Heart right ventricle (tissue), 16 donors: ENCODE measurements at regions not wholly inside any gene's neighbourhood (a gene's known extent, or its start where the extent isn't known, plus 50 kb on each side); places are given as distances from the start of the nearest gene placed in this dataset.
"Not testable (repeated sequence)": the region's sequence is repeated elsewhere in the genome, so short reads cannot be mapped to it uniquely, and the experiment has no call there.

Experiments
- ATAC-seq, 8 donors: fragments of 200-7000 bp; cut with Tn5 transposase; one replicate each; pipeline ENCODE4 v1.9.1; 2020; ENCODE audit warnings: mild to moderate bottlenecking in 8 of 8, moderate library complexity in 8 of 8, moderate number of reproducible peaks in 1 of 8
- DNase-seq, 2 donors: peaks; one replicate each; pipeline ENCODE4 v3.0.0-alpha.2; 2020
- H3K27ac ChIP-seq, 10 donors: fragments of 200-600 bp; sonication (generic) in 2 of 10; one replicate each; pipeline versions ENCODE4 v1.5.0 to v1.8.0; 2020 to 2022; ENCODE audit warnings: mild to moderate bottlenecking in 3 of 10
- H3K27me3 ChIP-seq, 7 donors: fragments of 200-600 bp; one replicate each; pipeline ENCODE4 v1.8.0; 2021 to 2022; ENCODE audit warnings: mild to moderate bottlenecking in 2 of 7
- H3K36me3 ChIP-seq, 9 donors: fragments of 200-600 bp; sonication (generic) in 1 of 9; one replicate each; pipeline versions ENCODE4 v1.5.0 to v1.8.0; 2020 to 2022; ENCODE audit warnings: mild to moderate bottlenecking in 2 of 9
- H3K4me1 ChIP-seq, 9 donors: fragments of 200-600 bp; sonication (generic) in 1 of 9; one replicate each; pipeline versions ENCODE4 v1.5.0 to v1.8.0; 2020 to 2022; ENCODE audit warnings: mild to moderate bottlenecking in 4 of 9
- H3K4me3 ChIP-seq, 10 donors: fragments of 200-600 bp; sonication (generic) in 2 of 10; one replicate each; pipeline versions ENCODE4 v1.5.0 to v1.8.0; 2020 to 2022; ENCODE audit warnings: mild to moderate bottlenecking in 7 of 10, moderate library complexity in 2 of 10
- H3K9me3 ChIP-seq, 11 donors: fragments of 200-600 bp in 10 of 11; sonication (generic) in 2 of 11; one replicate each; pipeline versions ENCODE4 v1.5.0 to v1.8.0; 2013 to 2022; ENCODE audit warnings: mild to moderate bottlenecking in 2 of 11, control low read depth in 1 of 11, moderate library complexity in 1 of 11
- WGBS, 2 donors: extraction: QIAGEN DNeasy Blood & Tissue Kit; methylation state at CpG; one replicate each; pipeline ENCODE4 v1.1.7; 2013; ENCODE audit warnings: inconsistent platforms in 1 of 2; 5-methylcytosine and 5-hydroxymethylcytosine counted together
- intact Hi-C, 10 donors: fragments of 100-400 bp; cut with DNase I; formaldehyde crosslinking; loops; one replicate each; pipeline versions ENCODE4 v1.11.1 to v1.14.2; 2022
- TF ChIP-seq, protein P1 (sequence below), 9 donors: fragments of 200-600 bp; sonication (generic) in 2 of 9; IDR thresholded peaks; one replicate each; pipeline versions ENCODE4 v1.5.0 to v1.8.0; 2021 to 2022; ENCODE audit warnings: antibody characterized with exemption in 9 of 9, mild to moderate bottlenecking in 5 of 9, moderate library complexity in 1 of 9
- donor health status: Arrhythmogenic right ventricular cardiomyopathy.
- donor health status: ischemic (EF 13 %, LVEDD 7.1; RV severe dilation, severe dysfunction).
- donor health status: healthy with polysubstance abuse.
- donor health status: DM: no; HTN: yes; CAD: no.
- donor health status: DM: no; HTN: no; CAD: no.
- donor health status: ischemic (EF 25% LVEDD 6.9; RV normal size, moderate dysfunction).
- donor health status: ischemic (EF 25% LVEDD 5.7; RV mildly dilated, moderate dysfunction).
- donor health status: healthy.
- donor health status: DM: yes; HTN: yes; CAD: no.
- donor health status: Ischemic cardiomyopathy.
- donor health status: ischemic (EF 35%, LVEDD 5.7; RV mildly dilated, moderate dysfunction).
- donor health status: nonischemic (EF 11% LVEDD 7.7; RV severe dilation, severe dysfunction).
- donor health status: DM: yes; HTN: yes; CAD: no.
- donor health status: PGD.
- donor health status: ischemic (EF 29% LVEDD 5.4; RV normal size, mild dysfunction).
- donor health status: nonischemic (EF 23%, LVEDD 6.1; RV moderate dilation, normal function).

DNA sequence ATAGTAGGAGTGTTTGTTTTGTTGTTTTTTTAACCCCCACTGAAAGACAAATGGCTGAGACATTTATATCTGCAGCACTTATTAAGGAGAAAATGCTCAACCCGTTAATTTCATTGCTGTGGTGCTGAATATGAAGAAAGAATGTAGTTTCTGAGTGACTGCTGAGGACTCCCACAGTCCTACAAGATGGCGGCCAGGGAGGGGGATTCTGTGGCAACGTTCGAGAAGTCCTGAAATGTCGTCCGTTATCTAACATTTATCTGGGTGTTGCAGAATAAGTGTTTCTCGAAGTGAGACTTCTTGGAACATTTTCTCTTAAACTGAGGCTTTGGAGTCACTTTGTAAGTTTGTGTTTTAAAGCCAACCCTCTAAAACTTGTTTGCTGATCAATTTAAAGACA is 530.4 kb downstream of the XYLT1 start:
- peaks cover 0 to 61% (median 23%) of the 10 kb centered on the region in 7 donors for H3K27me3 ChIP-seq
- WGBS, 2 donors = 27 to 32% methylated on average over 7 of the region's 7 CpGs
- DNase-seq (no peak), ATAC-seq (no peak)
- H3K4me1 ChIP-seq = no peaks in the 10 kb centered on the region
- no peaks in the 10 kb centered on the region for H3K9me3 ChIP-seq
- TF ChIP-seq, protein P1, sequence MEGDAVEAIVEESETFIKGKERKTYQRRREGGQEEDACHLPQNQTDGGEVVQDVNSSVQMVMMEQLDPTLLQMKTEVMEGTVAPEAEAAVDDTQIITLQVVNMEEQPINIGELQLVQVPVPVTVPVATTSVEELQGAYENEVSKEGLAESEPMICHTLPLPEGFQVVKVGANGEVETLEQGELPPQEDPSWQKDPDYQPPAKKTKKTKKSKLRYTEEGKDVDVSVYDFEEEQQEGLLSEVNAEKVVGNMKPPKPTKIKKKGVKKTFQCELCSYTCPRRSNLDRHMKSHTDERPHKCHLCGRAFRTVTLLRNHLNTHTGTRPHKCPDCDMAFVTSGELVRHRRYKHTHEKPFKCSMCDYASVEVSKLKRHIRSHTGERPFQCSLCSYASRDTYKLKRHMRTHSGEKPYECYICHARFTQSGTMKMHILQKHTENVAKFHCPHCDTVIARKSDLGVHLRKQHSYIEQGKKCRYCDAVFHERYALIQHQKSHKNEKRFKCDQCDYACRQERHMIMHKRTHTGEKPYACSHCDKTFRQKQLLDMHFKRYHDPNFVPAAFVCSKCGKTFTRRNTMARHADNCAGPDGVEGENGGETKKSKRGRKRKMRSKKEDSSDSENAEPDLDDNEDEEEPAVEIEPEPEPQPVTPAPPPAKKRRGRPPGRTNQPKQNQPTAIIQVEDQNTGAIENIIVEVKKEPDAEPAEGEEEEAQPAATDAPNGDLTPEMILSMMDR (IDR thresholded peaks at IDR 0.05) = no peak
- no peaks in the 10 kb centered on the region for H3K36me3 ChIP-seq
- no peak overlapping the region for H3K4me3 ChIP-seq
- H3K27ac ChIP-seq = no peak overlapping the region
- intact Hi-C loops = no loop called here

DNA sequence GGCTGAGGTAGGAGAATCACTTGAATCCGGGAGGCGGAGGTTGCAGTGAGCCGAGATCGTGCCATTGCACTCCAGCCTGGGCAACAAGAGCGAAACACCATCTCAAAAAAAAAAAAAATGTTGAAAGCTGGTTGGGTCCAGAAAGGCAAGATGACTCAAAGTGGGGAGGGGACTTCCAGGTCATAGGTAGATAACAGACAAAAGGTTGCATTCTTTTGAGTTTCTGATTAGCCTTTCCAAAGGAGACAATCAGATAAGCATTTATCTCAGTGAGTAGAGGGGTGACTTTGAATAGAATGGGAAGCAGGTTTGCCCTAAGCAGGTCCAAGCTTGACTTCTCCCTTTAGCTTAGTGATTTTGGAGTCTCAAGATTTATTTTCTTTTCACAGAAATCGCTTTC is 527.9 kb downstream of the XYLT1 start:
- H3K4me1 ChIP-seq, H3K4me3 ChIP-seq, H3K36me3 ChIP-seq, H3K9me3 ChIP-seq, DNase-seq, H3K27ac ChIP-seq, intact Hi-C loops, ATAC-seq: not testable (repeated sequence)
- H3K27me3 ChIP-seq = peaks cover 0 to 42% (median 9%) of the 10 kb centered on the region in 7 donors
- WGBS, 2 donors = 86 to 87% methylated on average over 6 of the region's 6 CpGs

DNA sequence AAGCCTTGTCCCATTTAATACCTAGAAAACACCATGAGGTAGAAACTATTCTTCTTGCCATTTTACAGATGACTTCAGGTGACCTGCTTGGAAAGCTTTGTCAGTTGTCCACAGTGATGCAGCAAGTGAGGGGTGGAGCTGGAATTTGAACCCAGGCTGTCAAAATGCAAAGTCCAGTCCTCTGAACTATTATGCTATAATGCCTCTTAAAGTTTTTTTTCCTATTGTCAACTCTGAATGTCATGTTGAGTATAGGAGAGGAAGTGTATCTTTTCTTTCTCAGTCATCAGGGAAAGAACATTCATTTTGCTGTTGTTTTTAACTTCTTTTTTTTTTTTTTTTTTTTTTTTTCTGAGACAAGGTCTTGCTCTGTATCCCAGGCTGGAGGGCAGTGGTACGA is 525.6 kb downstream of the XYLT1 start:
- no peak for ATAC-seq
- WGBS, 2 donors = 92 to 95% methylated on average over 1 of the region's 1 CpG
- intact Hi-C loops = no loop called here

DNA sequence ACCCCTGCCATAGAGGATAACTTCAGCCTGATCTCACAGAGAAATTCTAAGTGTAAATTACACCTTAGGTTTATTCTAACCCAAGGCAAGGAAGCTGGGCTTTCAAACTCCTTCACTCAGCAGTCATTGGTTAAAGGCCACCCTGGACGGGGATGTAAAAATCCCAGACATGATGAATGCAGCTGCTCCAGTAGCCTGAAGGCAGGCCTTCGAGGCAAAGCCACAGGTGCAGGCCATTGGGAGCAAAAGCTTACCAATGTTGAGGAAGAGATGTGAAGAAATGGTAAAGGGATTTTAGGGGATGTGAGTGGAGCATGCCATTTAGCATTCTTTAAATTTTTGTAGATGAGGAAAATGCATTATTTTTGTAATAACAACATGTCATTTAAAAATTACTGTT is 514.4 kb downstream of the XYLT1 start:
- H3K9me3 ChIP-seq = no peaks in the 10 kb centered on the region
- no peaks in the 10 kb centered on the region for H3K4me1 ChIP-seq
- WGBS, 2 donors = 53 to 66% methylated on average over 2 of the region's 2 CpGs
- H3K27me3 ChIP-seq = peaks cover 0 to 28% (median 17%) of the 10 kb centered on the region in 7 donors
- no peaks in the 10 kb centered on the region for H3K36me3 ChIP-seq
- DNase-seq = no peak
- TF ChIP-seq, protein P1 (IDR thresholded peaks at IDR 0.05) = no peak
- H3K4me3 ChIP-seq = no peak overlapping the region
- no peak for ATAC-seq
- H3K27ac ChIP-seq = no peak overlapping the region
- intact Hi-C loops = no loop called here

More for the DNA sequence above, 525.6 kb downstream of the XYLT1 start:
- no peaks in the 10 kb centered on the region for H3K36me3 ChIP-seq
- DNase-seq = no peak
- no peak overlapping the region for H3K27ac ChIP-seq
- H3K9me3 ChIP-seq = peaks cover 0 to 22% (median 0%) of the 10 kb centered on the region in 11 donors
- peaks cover 0 to 20% (median 0%) of the 10 kb centered on the region in 7 donors for H3K27me3 ChIP-seq
- no peak overlapping the region for H3K4me3 ChIP-seq
- no peaks in the 10 kb centered on the region for H3K4me1 ChIP-seq
- TF ChIP-seq, protein P1 (IDR thresholded peaks at IDR 0.05) = no peak

DNA sequence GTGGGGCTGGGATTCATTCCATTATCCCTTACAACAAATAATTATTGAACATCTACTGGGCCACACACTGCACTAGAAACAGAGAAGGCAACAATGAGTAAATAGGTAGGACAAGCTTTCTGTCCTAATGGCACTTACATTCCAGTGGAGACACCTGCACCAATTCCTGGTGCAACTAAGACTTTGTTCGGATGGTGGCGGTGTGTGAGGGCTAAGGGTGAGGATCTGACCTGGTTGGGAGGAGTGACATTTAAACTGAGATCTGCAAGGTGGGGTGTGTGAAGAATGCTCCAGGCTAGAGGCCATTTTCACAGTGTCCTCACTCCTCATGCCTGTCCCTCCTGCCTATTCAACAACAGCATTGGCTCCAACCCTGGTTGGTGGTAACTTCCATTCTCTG is 510.0 kb downstream of the XYLT1 start:
- ATAC-seq = no peak

More for the DNA sequence above, 510.0 kb downstream of the XYLT1 start:
- 76 to 86% methylated on average over 2 of the region's 2 CpGs for WGBS, 2 donors
- no peaks in the 10 kb centered on the region for H3K4me1 ChIP-seq
- no peak overlapping the region for H3K27ac ChIP-seq
- TF ChIP-seq, protein P1 (IDR thresholded peaks at IDR 0.05) = no peak
- H3K4me3 ChIP-seq = no peak overlapping the region
- intact Hi-C loops = no loop called here
- DNase-seq = no peak
- no peaks in the 10 kb centered on the region for H3K36me3 ChIP-seq
- H3K27me3 ChIP-seq = peaks cover 0 to 32% (median 17%) of the 10 kb centered on the region in 7 donors
- H3K9me3 ChIP-seq = peaks cover 0 to 4% (median 0%) of the 10 kb centered on the region in 11 donors
